Tibial artery (tissue), 4 donors: ENCODE measurements at regions not wholly inside any gene's neighbourhood (a gene's known extent, or its start where the extent isn't known, plus 50 kb on each side); places are given as distances from the start of the nearest gene placed in this dataset.

Experiments
- DNase-seq, 2 donors: peaks; one replicate each; pipeline ENCODE4 v3.0.0-alpha.2; 2019
- H3K27ac ChIP-seq, 2 donors: fragments of 200-600 bp; sonication (generic) in 1 of 2; 1 replicate in 1 of 2; 2 replicates in 1 of 2; pipeline ENCODE4 v1.5.1; 2018 to 2019; ENCODE audit warnings: mild to moderate bottlenecking in 1 of 2
- H3K27me3 ChIP-seq, 2 donors: fragments of 200-600 bp; sonication (generic) in 1 of 2; one replicate each; pipeline versions ENCODE4 v1.5.1 to v1.6.0; 2016 to 2019
- H3K36me3 ChIP-seq, 3 donors: fragments of 200-600 bp; sonication (generic) in 2 of 3; one replicate each; pipeline ENCODE4 v1.5.1; 2016 to 2019; ENCODE audit warnings: mild to moderate bottlenecking in 2 of 3
- H3K4me1 ChIP-seq, 4 donors: fragments of 200-600 bp; sonication (generic) in 2 of 4; 1 replicate in 3 of 4; 2 replicates in 1 of 4; pipeline ENCODE4 v1.5.1; 2016 to 2019
- H3K4me3 ChIP-seq, 2 donors: fragments of 200-600 bp; sonication (generic) in 1 of 2; 1 replicate in 1 of 2; 2 replicates in 1 of 2; pipeline ENCODE4 v1.5.1; 2018 to 2019; ENCODE audit warnings: mild to moderate bottlenecking in 2 of 2
- H3K9me3 ChIP-seq, 3 donors: fragments of 200-600 bp; sonication (generic) in 1 of 3; one replicate each; pipeline ENCODE4 v1.5.1; 2016 to 2019
- CTCF ChIP-seq, 2 experiments: fragments of 200-600 bp in 1 of 2; fragments of 450-650 bp in 1 of 2; IDR thresholded peaks; one replicate each; pipeline ENCODE4 v1.5.1; 2017 to 2019; ENCODE audit warnings: antibody characterized with exemption in 2 of 2, mild to moderate bottlenecking in 1 of 2, moderate library complexity in 1 of 2
- intact Hi-C: fragments of 100-400 bp; cut with DNase I; formaldehyde crosslinking; loops from one replicate; pipeline ENCODE4 v1.15.0; 2023; ENCODE audit warnings: low total_unique reads

- H3K27ac ChIP-seq = no peak overlapping the region
These were observed 525.5 kb downstream of the SOX6 start for GRCh38 chr11:15830741-15831428.

GRCh38 chr11:15835788-15836411, 520.4 kb downstream of the SOX6 start:
- no peak overlapping the region for H3K4me3 ChIP-seq
- no peaks in the 10 kb centered on the region for H3K36me3 ChIP-seq
- intact Hi-C loops = no loop called here
- H3K27ac ChIP-seq = no peak overlapping the region
- peaks cover 0 to under 1% (median 0%) of the 10 kb centered on the region in 4 donors for H3K4me1 ChIP-seq
- DNase-seq = no peak
- no peaks in the 10 kb centered on the region for H3K27me3 ChIP-seq
- no peak for TF ChIP-seq CTCF (IDR thresholded peaks at IDR 0.05)
- H3K9me3 ChIP-seq = no peaks in the 10 kb centered on the region

More at GRCh38 chr11:15830741-15831428, 525.5 kb downstream of the SOX6 start:
- H3K9me3 ChIP-seq = no peaks in the 10 kb centered on the region
- no peaks in the 10 kb centered on the region for H3K36me3 ChIP-seq
- H3K4me1 ChIP-seq = peaks cover 0 to 9% (median 0%) of the 10 kb centered on the region in 4 donors
- H3K27me3 ChIP-seq = no peaks in the 10 kb centered on the region
- TF ChIP-seq CTCF (IDR thresholded peaks at IDR 0.05) = no peak
- H3K4me3 ChIP-seq = no peak overlapping the region
- DNase-seq = no peak
- intact Hi-C loops = no loop called here

- Histone ChIP-seq H3K9me3 (no peaks in the 10 kb centered on the region), H3K27ac (no peak overlapping the region), H3K4me3 (no peak overlapping the region), H3K4me1 (no peaks in the 10 kb centered on the region), H3K36me3 (no peaks in the 10 kb centered on the region), H3K27me3 (no peaks in the 10 kb centered on the region)
- no peak for DNase-seq
- intact Hi-C loops = no loop called here
- TF ChIP-seq CTCF (IDR thresholded peaks at IDR 0.05) = no peak
These were observed 519.6 kb downstream of the SOX6 start for GRCh38 chr11:15836795-15837194.

- no peak overlapping the region for H3K27ac ChIP-seq
- DNase-seq = no peak
- no peak for TF ChIP-seq CTCF (IDR thresholded peaks at IDR 0.05)
These were observed 518.4 kb downstream of the SOX6 start for GRCh38 chr11:15837901-15838489.

GRCh38 chr11:15839061-15839460, 517.3 kb downstream of the SOX6 start:
- intact Hi-C loops = no loop called here
- Histone ChIP-seq H3K4me3 (no peak overlapping the region), H3K9me3 (no peaks in the 10 kb centered on the region), H3K27ac (no peak overlapping the region), H3K36me3 (no peaks in the 10 kb centered on the region), H3K4me1 (no peaks in the 10 kb centered on the region), H3K27me3 (no peaks in the 10 kb centered on the region)
- DNase-seq = no peak
- no peak for TF ChIP-seq CTCF (IDR thresholded peaks at IDR 0.05)

More at GRCh38 chr11:15837901-15838489, 518.4 kb downstream of the SOX6 start:
- Histone ChIP-seq H3K36me3 (no peaks in the 10 kb centered on the region), H3K4me3 (no peak overlapping the region), H3K9me3 (no peaks in the 10 kb centered on the region), H3K4me1 (no peaks in the 10 kb centered on the region), H3K27me3 (no peaks in the 10 kb centered on the region)
- intact Hi-C loops = no loop called here
